ENCODE measurements at regions not wholly inside any gene's neighbourhood (a gene's known extent, or its start where the extent isn't known, plus 50 kb on each side); places are given as distances from the start of the nearest gene placed in this dataset.

- TF ChIP-seq CTCF (IDR thresholded peaks at IDR 0.05), result peak; percentile 24 to 62 (median 52)
- no peak for TF ChIP-seq POLR2AphosphoS5 (IDR thresholded peaks at IDR 0.05)
Measured at GRCh38 chr13:81171065-81171647, 830.2 kb upstream of the SPRY2 start.
